ENCODE measurements at regions not wholly inside any gene's neighbourhood (a gene's known extent, or its start where the extent isn't known, plus 50 kb on each side); places are given as distances from the start of the nearest gene placed in this dataset.

- H3K36me3 ChIP-seq (ENCODE audit: control insufficient read depth, insufficient read depth, low read length) = no peaks in the 10 kb centered on the region; the same call in 1 of the 2 replicates
- Mint-ChIP-seq H3K4me3 (ENCODE audit: unreplicated experiment) (no peak overlapping the region), H3K9me3 (ENCODE audit: unreplicated experiment) (no peaks in the 10 kb centered on the region), H3K27me3 (ENCODE audit: insufficient read depth, unreplicated experiment) (no peaks in the 10 kb centered on the region), H3K4me1 (ENCODE audit: low read depth, unreplicated experiment) (no peaks in the 10 kb centered on the region), H3K27ac (ENCODE audit: unreplicated experiment) (no peak overlapping the region), H3K36me3 (ENCODE audit: insufficient read depth, unreplicated experiment) (peaks cover 86% of the 10 kb centered on the region)
- no TSS peak for BruUV-seq (replicated peaks)
- no peak for TF ChIP-seq CTCF (IDR thresholded peaks at IDR 0.05; ENCODE audit: insufficient read depth in 1 of 2, low read depth in 1 of 2, low read length in 1 of 2, severe bottlenecking in 1 of 2, unreplicated experiment in 1 of 2)
- ChIA-PET CTCF (no interaction called here), POLR2A (no interaction called here)
- no peak overlapping the region for H3K4me3 ChIP-seq (ENCODE audit: low read depth, low read length)
- H3K27me3 ChIP-seq (replicated peaks; ENCODE audit: control insufficient read depth, insufficient read depth, low read length) = no peaks in the 10 kb centered on the region
- no peak for DNase-seq
- no peaks in the 10 kb centered on the region for H3K4me1 ChIP-seq
- intact Hi-C loops (cut with micrococcal nuclease; ENCODE audit: unreplicated experiment) = loop anchor here (5.0 kb wide), 1 partner anchor 381 kb away; the partner anchor contains the start of gene SF3B5
- no peaks in the 10 kb centered on the region for H3K9me3 ChIP-seq
These were observed 192.7 kb downstream of the UTRN start for GRCh38 chr6:144477856-144478255.

GRCh38 chr6:144478483-144478882, 193.3 kb downstream of the UTRN start:
- Histone ChIP-seq H3K36me3 (ENCODE audit: control insufficient read depth, insufficient read depth, low read length) (no peaks in the 10 kb centered on the region; the same call in 1 of the 2 replicates), H3K4me3 (ENCODE audit: low read depth, low read length) (no peak overlapping the region), H3K27me3 (replicated peaks; ENCODE audit: control insufficient read depth, insufficient read depth, low read length) (no peaks in the 10 kb centered on the region), H3K9me3 (no peaks in the 10 kb centered on the region), H3K4me1 (no peaks in the 10 kb centered on the region)
- BruUV-seq (replicated peaks) = no TSS peak
- intact Hi-C loops (cut with micrococcal nuclease; ENCODE audit: unreplicated experiment) = loop anchor here (5.0 kb wide), 1 partner anchor 381 kb away; the partner anchor contains the start of gene SF3B5
- TF ChIP-seq CTCF (IDR thresholded peaks at IDR 0.05; ENCODE audit: insufficient read depth in 1 of 2, low read depth in 1 of 2, low read length in 1 of 2, severe bottlenecking in 1 of 2, unreplicated experiment in 1 of 2) = no peak
- Mint-ChIP-seq H3K4me1 (ENCODE audit: low read depth, unreplicated experiment) (no peaks in the 10 kb centered on the region), H3K4me3 (ENCODE audit: unreplicated experiment) (no peak overlapping the region), H3K27me3 (ENCODE audit: insufficient read depth, unreplicated experiment) (no peaks in the 10 kb centered on the region), H3K27ac (ENCODE audit: unreplicated experiment) (no peak overlapping the region), H3K36me3 (ENCODE audit: insufficient read depth, unreplicated experiment) (peaks cover 86% of the 10 kb centered on the region), H3K9me3 (ENCODE audit: unreplicated experiment) (no peaks in the 10 kb centered on the region)
- no peak for DNase-seq
- CTCF ChIA-PET = no interaction called here
- POLR2A ChIA-PET = no interaction called here

GRCh38 chr6:144479991-144480390, 194.9 kb downstream of the UTRN start:
- no peaks in the 10 kb centered on the region for H3K9me3 Mint-ChIP-seq (ENCODE audit: unreplicated experiment)
- H3K27ac Mint-ChIP-seq (ENCODE audit: unreplicated experiment) = peak overlapping the region; percentile 19
- no peak for TF ChIP-seq CTCF (IDR thresholded peaks at IDR 0.05; ENCODE audit: insufficient read depth in 1 of 2, low read depth in 1 of 2, low read length in 1 of 2, severe bottlenecking in 1 of 2, unreplicated experiment in 1 of 2)
- no peaks in the 10 kb centered on the region for H3K4me1 ChIP-seq
- BruUV-seq (replicated peaks) = no TSS peak
- no peak overlapping the region for H3K4me3 Mint-ChIP-seq (ENCODE audit: unreplicated experiment)
- intact Hi-C loops (cut with micrococcal nuclease; ENCODE audit: unreplicated experiment) = loop anchor here (5.0 to 10.0 kb wide), 2 partner anchors 195 to 383 kb away; partner anchors contain the start of genes SF3B5 and UTRN
- no peaks in the 10 kb centered on the region for H3K27me3 ChIP-seq (replicated peaks; ENCODE audit: control insufficient read depth, insufficient read depth, low read length)
- H3K4me3 ChIP-seq (ENCODE audit: low read depth, low read length) = no peak overlapping the region
- H3K36me3 Mint-ChIP-seq (ENCODE audit: insufficient read depth, unreplicated experiment) = peaks cover 78% of the 10 kb centered on the region
- ChIA-PET CTCF (interaction anchor here (0.5 to 1.1 kb wide), 2 partner anchors 375 to 416 kb away, joined by 4 to 5 read pairs; no protein-coding TSS in a partner anchor), POLR2A (no interaction called here)
- no peak for DNase-seq
- no peaks in the 10 kb centered on the region for H3K27me3 Mint-ChIP-seq (ENCODE audit: insufficient read depth, unreplicated experiment)
- H3K9me3 ChIP-seq = no peaks in the 10 kb centered on the region
- no peaks in the 10 kb centered on the region for H3K4me1 Mint-ChIP-seq (ENCODE audit: low read depth, unreplicated experiment)
- no peaks in the 10 kb centered on the region for H3K36me3 ChIP-seq (ENCODE audit: control insufficient read depth, insufficient read depth, low read length)
